ENCODE measurements at regions not wholly inside any gene's neighbourhood (a gene's known extent, or its start where the extent isn't known, plus 50 kb on each side); places are given as distances from the start of the nearest gene placed in this dataset.

DNA sequence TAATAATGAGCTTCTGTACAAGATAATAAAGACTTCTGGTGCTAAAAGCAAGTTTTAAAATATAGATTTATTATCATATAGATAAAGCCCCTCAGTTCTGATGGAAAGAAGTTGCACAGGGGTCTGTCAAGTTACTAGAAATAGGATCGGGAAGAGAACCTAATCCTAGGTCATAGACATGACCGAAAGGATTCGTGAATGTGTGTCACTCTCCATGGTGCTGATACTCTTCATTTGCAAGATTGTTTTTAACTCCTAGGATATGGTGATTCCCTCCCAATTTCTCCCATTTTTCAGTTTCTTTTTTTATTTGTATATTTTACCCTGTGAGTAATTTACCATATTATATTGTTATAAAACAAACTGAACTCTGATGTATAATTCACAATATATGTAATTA, 58.9 kb upstream of the CTNNA2 start:
- DNase-seq = no peak

DNA sequence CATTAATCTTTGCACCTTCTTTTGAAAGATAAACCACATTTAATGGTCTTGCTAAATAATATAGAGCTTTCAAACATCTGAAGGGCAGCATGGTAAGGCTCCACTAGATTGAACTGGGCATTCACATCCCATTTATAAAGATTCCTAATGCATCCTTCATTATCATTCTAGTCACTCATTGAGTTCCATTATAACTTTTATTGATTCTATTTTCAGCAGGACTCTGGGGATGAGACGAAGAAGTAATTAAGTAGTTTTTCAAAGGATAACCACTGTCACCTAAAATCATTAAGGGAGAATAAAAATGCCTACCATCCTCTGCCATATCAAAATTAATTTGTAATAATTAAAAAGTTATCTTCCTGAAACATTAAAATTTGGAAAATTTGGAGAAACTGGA, 60.2 kb upstream of the CTNNA2 start:
- DNase-seq = no peak

DNA sequence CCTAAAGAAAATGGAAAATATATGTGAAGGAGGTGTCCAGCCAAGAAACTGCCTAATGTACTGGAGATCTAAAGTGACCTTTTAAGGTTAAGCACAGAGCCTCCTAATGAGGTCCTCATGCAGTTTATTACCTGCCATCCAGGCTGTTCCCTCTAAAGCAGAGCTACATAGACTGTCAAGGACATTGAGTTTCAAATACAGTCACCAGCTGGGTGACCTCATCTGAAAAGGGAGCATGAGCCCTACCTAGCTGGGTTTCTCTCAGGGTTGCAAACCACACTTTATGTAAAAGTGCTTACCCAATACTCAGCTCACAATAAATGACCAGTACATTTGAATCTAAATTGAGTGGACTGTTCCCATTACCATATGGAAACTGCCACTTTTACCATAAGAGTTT, 65.4 kb upstream of the CTNNA2 start:
- DNase-seq = no peak

DNA sequence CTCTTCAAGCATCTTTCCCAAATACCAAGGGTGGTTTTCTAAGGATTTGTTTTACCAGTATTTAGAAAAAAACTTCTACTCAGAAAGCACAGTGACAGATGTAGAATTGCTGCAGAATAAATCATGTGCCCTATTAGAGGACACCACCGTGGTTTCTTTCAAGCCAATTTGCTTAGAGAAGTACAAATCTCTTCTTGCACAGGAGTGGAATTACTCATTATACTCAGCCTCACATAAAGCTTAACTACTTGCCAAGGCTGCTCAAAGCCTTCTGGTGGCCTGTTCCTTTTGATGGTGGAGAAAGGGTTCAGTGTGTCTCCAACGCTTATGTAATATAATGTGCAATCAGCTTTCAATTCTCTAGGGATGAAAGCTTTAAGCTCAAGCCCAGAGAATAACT, 66.5 kb upstream of the CTNNA2 start:
- no peak for DNase-seq

DNA sequence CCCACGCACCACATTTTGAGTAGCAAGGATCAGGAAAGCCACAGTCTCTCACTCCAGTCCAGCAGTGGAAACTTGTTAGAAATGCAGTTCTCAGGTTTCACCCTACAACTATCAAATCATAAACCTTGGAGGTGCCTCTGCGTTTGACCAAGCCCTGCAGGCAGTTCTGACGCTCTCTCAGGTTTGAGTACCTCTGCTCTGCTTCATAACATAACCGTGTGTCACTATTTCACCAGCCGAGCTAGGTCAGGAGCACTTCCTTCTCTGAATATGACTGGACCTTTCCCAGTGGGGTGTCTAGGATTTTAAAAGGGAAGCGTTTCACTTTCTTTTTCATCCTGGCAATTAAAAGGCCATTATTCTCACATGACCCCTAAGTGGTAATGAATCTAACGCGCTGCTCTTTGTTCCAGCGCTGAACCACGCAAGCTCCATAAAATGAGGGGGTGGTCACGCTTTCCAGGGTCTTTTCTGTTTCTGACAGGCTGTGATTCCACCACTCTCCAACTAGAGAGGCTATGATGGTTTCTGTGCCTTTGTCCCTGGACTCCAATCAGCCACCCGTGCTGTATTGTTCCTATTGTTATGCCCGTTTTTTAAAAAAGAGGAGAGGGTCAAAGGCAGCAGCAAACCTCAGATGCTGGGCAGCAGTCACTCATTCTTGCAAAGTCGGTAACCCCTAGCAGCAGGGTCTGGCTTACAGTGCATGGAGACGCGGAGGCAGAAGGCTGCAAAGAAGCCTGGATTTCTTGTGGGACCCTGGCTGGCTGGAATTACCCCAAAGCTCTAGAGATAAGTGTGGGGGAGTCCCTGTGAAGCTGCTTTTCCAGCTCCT, 75.2 kb upstream of the CTNNA2 start:
- no peak for DNase-seq

DNA sequence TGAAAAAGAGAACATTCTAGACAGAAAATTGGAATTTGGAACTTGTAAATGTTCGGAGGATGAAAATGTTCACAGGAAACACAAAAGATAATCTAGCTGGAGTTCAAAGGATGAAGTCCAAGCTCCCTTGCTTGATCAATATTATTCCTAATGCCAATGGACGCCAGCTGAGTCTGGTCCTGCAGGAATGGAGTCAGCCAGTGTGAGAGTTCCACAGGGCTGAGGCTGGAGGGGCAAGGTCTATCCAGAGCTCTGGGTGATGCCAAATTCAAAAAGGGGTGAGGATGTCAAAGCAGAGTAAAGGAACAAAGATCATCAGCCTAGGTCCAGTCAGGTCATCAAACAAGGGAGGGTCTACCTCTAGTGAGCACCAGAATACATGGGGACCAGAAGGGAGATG, 78.5 kb upstream of the CTNNA2 start:
- no peak for DNase-seq

DNA sequence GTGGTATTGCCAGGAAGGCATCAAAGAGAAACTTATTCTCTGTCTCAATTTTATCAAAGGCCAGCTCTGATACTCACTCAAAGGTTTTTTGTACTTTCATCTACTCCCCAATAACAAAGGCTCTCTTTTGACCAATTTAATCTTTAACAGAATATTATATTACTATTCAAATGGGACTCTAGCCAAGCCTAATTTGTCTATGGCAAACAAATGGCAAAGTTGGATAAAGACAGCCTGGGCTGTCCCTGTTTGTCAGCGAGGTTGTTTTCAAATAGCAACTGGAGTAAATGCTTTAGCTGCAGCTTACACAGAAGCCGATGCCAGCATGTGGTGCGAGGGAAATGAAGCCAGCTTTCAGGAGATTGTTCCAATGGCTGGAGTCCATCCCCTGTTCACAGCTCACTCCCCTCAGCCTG, 80.1 kb upstream of the CTNNA2 start:
- DNase-seq = no peak

DNA sequence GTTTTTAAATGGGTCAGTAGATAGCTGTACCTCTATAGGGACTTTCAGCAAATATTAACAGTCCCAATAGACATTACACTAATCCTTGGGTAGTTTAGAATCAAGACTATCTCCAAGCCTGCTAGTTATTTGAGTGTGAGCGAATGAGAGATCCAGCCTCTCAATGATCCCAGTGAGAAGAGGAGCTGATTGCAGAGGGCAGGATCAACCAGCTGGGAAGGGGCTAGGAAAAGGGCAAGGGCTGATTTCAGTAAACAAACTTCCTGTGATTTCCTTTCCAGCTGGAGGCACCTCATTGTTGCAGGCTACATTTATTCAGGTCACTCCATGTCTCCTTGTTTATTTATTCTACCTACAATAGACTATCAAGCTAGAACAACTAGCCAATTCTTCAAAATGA, 84.1 kb upstream of the CTNNA2 start:
- no peak for DNase-seq

DNA sequence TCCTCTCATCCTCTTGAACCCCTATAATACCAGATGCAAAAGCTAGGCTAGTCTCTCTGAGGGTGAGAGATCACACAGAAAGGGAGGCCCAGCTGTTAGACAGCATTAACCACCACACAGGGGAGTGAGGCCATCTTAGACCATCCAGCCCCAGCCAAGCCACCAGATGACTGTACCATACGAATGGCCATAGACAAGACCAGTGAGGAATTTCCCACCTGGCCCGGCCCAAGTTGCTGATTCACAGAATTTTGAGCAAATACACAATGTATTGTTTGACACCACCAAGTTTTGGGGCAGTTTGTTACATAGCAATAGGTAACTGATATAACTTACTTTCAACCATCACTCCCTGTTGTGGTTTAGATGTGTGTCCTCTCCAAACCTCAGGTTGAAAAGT, 98.2 kb upstream of the CTNNA2 start:
- no peak for DNase-seq

DNA sequence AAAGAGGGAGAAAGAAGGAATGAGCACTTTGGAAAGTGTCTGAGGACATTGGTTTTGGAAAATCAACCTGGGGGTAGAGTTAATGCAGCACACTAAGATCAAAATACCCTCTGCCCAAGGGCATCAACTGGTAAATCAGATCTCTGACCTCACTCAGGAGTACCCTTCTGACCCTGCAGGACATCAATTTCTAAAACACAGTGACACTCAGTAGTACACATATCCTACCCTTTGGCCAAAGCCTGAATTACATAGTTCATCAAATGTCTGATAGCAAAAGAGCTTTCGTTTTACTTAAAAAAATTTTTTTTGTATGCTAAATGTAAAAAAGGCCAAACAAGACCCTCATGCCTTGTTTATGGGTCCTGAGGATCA, 118.4 kb upstream of the CTNNA2 start:
- no peak for DNase-seq

DNA sequence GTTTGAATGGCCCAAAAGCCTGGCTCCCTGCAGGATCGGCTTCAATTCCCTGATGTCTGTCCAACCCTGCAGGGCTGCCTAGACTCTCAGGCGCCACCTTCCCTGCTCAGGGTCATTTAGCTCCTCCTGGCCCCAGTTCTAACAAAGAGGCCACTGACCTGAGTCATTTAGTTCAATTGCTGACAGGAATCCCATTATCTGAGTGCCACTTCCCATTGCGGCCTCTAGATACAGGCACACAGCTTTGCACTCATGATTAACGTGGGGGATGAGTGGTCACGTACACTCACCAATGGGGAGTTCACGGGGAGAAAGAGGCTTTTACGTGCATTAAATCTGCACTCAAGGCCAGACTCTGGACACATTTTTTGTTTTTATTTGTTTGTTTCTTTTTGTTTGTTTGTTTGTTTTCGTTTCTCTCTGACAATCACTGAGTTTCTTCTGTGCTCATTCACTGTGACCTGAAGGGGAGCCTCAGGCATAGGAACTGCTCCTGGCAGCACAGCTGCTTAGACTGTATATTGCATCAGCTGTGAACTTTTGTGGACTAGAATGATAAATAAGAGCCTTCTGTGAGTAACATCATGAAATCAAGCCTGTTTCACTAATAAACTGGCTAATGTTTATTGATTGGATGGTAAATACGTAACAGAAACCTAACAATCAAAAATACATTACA, 118.9 kb upstream of the CTNNA2 start:
- DNase-seq = no peak

DNA sequence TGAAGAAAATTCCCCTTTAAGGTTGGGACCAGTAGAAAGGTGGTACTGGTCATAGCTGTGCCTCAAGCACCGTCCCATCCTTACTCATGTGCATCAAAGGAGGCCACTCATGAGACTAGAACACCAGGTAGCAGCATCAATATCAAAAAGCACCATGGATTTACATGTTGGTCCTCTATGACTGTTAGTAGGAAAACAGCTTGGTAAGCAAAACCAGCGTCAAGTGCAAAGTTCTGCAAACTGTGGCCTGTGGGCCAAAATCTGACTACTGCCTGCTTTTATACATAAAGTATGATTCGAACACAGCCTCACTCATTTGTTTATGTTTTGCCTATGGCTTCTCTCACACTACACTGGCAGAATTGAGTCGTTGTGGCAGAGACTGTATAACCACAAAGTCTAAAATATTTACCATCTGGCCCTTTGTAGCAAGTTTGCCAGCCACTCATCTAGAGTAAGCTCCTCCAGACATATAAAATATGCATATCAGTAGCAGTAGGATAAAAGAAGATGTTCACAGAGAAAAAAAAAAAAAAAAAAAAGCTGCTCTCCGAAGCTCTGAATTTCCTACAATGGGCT, 119.7 kb upstream of the CTNNA2 start:
- DNase-seq = no peak

DNA sequence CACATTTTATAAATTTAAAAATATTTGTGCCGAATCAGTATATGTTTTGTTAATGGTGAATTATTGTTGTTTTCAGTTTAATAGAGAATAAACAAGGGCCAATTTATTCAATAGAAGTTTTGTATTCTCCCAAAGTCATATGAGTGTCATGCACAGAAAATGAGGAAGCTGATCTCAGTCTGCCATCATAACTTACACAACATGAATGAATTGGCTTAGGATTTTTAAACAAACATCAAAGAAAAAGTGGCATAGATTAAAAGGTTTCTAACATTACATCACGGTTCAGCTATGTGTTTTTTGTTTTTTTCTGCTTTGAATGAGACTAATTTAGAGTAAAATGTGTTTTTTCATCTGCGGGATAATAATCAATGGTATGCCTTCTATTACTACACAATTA, 123.4 kb upstream of the CTNNA2 start:
- DNase-seq = no peak

DNA sequence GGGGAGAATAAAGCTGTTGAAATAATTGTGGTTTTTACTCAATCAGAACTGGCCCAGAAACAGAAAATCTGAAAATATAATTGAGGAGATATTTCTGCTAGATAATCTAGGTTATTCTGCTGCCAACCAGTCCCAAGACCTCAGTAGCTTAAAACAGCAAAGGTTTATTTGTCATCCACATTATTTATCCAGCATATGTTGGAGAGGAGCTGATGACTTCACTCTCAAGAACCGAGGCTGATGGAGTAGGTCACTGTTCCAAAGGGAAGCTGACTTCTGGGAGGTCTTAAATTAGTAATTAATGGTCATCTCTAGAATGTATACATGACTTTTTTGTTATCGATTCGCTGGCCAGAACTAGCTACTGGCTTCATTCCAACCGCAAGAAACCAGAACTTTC, 124.8 kb upstream of the CTNNA2 start:
- no peak for DNase-seq

DNA sequence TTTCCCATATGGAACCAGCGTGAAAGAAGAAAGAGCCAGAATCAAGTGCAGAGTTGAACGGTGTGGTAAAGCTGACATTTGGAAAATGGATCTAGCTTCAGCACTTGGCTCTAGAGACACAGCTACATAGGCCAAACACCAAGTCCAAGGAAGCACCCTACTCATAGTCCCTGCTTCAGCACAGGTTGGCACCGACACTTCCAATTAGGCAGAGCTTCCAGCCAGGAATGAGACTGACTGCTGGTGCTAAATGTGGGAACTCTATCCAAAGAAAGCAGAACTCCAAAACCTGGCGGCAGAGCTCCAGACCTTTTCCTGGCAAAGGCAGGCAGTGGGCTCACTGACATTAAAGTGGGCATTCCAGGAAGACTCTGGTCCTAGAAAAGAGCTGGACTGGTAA, 125.4 kb upstream of the CTNNA2 start:
- DNase-seq = no peak

DNA sequence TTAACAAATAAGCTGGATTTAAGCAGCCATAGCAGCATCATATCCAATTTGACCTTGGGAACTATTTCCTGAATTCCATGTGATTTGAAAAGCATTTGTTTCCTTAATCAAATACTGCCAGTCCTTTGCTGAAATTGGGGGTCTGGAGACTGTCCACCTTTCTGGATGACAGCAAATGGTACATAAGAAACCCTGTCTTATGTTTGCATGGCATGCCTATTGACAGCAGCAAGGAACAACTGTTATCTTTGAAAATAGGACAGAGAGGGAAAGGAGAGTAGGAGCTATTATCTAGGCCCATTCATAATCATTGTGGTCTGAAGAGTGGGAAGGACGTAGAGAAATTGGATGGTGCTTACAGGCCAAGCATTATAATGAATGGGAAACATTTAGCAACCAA, 129.2 kb upstream of the CTNNA2 start:
- no peak for DNase-seq

DNA sequence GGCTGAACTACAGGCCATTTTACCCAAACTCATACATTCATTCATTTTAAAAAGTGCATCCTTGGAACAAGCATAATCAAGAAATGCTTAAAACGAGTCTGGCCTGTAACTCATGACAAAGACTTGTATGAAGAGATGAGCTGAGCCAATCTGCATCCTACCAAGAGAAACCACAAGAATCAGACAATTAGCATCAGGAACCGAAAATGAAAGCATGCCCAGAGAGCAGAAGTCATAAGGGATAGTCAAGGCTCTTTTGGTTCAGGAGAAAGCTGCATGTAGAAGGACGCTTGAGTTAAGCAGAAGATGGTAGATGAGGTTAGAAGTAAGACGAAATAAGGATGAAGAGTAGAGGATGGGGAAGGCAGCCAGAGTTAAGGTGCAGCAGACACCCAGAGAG, 137.0 kb upstream of the CTNNA2 start:
- DNase-seq = no peak

DNA sequence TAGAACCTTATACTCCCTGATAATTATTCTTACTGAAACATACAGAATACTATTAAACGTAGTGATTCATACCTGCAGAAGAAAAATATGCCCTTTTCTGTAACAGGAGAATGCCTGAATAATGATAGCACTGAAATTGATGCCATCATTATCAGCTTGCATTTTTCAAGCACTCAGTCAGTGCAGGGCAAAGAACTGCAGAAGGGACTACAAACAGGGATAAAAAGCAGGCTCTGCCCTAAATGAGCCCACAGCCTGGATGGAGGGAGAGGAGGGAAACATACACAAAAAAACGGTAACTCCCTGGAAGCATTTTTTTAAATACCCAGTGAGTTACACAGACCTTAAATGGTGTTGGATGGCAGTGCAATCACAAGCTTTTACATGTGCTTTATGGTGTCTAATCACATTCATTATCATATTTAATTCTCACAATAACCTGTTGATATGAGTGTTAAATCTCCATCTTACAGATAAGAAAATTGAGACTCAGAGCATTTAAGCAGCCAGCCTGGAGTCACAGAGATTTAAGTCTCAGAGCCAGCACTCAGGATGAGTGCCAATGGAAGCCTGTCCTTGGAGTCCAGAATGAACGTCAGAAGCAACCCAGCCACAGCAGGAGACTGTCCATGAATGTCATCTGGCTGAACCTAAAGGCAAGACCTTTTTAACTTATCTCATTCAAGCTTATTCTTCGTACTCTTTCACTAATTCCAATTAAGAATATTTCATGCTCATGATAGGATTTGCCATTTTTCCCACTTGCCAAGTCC, 139.3 kb upstream of the CTNNA2 start:
- DNase-seq = no peak

DNA sequence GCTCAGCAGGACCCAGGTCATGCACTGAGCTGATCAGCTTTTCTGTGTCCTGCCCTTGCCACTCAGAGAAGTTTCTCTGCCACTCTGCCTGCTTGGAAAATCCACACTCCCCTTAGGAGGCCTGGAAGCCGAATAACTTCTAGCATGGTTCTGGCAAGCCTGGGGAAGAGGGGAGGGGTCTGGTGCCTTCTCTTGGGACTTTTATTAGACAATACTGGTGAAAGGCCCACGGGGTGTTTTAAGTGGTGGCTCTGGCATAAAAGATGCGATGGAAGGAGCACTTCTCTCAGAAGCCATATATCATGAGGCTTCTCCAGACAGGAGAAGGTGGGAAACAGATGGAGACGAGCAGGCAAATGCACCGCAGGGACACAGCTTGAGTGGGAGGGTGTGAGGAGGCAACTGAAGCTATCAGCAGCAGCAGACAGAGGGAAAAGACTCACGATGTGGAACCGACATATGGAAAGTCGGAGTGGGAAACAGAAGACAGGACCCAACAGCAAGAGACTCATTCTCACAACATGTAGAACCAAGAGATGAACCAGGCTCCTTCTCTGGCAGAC, 141.8 kb upstream of the CTNNA2 start:
- DNase-seq = no peak

DNA sequence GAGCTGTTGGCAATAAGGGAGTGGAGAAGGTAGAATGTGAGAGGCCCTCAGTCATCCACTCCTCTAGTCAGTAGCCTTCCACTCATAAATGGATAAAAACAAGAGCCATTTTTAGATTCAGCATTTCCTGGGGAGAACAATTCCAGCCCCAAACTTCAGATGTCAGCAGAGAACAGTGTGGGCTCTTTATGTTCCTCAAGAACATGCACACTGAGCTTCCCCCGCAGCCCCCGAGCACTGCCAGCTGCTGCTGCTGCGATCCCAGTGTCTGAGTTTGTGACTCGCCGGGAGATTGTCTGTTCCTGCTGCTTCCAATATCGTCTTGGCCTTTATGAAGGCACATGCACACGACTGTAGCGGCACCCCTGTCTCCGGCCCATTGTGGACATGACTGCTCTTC, 143.7 kb upstream of the CTNNA2 start:
- no peak for DNase-seq

DNA sequence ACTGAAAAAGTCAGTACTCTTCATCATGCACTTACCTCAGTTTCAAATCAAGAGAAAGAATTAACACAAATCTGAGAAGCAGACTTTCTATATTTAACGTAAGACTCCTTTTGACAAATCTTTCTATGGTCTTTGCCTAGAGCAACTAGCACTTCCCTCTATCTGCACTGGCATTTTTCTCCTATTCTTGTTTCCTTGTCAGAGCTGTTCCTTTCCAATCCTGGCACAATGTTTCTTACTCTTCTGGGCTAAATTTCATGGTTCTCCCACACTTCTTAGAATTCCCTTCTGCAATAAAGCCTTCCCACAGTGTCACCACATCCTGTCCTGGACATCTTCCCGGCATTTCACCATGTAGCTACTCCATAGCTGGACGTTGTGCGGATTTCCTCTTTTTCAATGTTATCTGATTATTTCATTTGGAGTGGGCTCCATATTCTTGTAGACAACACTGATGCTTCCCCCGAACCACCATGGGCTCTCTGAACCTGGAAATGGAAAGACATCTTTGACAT, 144.7 kb upstream of the CTNNA2 start:
- DNase-seq = no peak

DNA sequence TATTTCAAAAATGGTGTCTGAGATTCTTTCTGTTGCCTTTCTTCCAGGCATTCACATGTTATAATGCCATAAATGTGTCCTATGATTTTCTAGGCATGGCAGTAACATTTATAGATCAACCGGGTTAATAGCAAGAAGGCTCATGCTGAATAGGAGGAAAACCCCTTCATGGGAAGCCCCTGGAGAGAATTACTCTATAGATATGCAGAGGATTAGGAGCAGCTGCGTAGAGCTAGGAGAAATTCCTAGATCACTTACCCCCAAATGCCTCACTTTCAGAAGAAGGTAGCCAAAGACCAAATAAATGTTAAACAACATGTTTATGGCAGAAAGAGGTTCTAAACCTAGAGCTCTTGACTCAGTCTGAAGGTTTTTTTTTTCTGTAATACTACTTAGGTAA, 153.4 kb upstream of the CTNNA2 start:
- no peak for DNase-seq

DNA sequence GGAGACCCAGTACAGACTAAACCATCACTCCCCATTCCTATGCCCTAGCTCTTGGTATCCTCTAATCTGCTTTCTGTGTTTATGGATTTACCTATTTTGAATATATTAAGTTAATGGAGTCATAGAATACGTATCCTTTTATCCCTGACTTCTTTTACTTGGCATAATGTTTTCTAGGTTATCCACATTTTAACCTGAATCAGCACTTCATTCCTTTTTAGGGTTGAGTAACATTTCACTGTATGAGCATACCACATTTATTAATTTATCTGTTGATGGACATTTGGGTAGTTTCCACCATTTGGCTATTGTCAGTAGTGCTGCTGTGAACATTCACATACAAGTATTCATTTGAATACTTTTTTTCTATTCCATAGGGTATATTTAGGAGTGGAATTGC, 157.3 kb upstream of the CTNNA2 start:
- no peak for DNase-seq
